ENCODE measurements at regions not wholly inside any gene's neighbourhood (a gene's known extent, or its start where the extent isn't known, plus 50 kb on each side); places are given as distances from the start of the nearest gene placed in this dataset.

DNA sequence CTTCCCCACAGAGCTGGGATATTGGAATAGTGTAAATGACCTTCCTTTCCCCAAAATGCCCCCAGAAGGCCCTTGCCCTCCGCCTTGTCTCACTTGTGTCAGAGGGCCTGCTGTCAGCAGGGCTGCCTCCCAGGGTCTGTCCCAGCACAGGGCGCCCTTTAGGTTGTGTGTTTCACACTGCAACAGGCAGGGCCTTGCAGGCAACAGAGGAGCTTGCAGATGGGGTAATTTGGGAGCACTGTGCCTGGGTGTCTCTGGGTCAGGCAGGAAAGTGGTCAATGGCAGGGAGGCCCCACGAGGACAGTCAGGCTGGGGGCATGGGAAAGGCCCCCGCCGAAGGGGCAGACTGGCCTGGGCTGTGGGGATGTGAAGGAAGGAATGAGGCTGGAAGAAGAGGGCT, 130.7 kb downstream of the ASB1 start:
- DNase-seq = no peak
- H3K79me2 ChIP-seq (ENCODE audit: insufficient read depth, low read length) = no peaks in the 10 kb centered on the region
- 92% methylated on average over 4 of the region's 5 CpGs for WGBS (ENCODE audit: insufficient coverage)
- Mint-ChIP-seq H3K9me3 (peaks cover 3 to 13% (median 8%) of the 10 kb centered on the region in 7 donors), H3K4me3 (no peak overlapping the region), H3K27ac (peak overlapping the region in 1 of 7 donors; percentile 57), H3K4me1 (peaks cover 24% of the 10 kb centered on the region), H3K36me3 (no peaks in the 10 kb centered on the region), H3K27me3 (ENCODE audit: low read depth in 3 of 3) (peaks cover 0 to 4% (median 1%) of the 10 kb centered on the region in 3 donors)
- no peak overlapping the region for H3K9ac ChIP-seq (ENCODE audit: insufficient read depth, low read length, poor library complexity, severe bottlenecking)
- no peaks in the 10 kb centered on the region for H3K27me3 ChIP-seq (ENCODE audit: control insufficient read depth in 2 of 2, insufficient read depth in 2 of 2, low read length in 2 of 2)
- H3K4me1 ChIP-seq (ENCODE audit: control insufficient read depth in 1 of 2, insufficient read depth in 2 of 2, low read length in 2 of 2) = peaks cover 14 to 21% of the 10 kb centered on the region in 2 donors
- H3K36me3 ChIP-seq (replicated peaks in 1 of 2; ENCODE audit: control insufficient read depth in 1 of 2, insufficient read depth in 2 of 2, low read length in 2 of 2) = no peaks in the 10 kb centered on the region
- peaks cover 0 to 8% of the 10 kb centered on the region in 2 donors for H3K9me3 ChIP-seq (replicated peaks in 1 of 2; ENCODE audit: control insufficient read depth in 1 of 2, insufficient read depth in 1 of 2, low read length in 2 of 2)
- H2AFZ ChIP-seq (ENCODE audit: insufficient read depth, low read depth, low read length, poor library complexity, severe bottlenecking) = no peak overlapping the region
- intact Hi-C loops (cut with micrococcal nuclease) = no loop called here
- TF ChIP-seq, protein P1, sequence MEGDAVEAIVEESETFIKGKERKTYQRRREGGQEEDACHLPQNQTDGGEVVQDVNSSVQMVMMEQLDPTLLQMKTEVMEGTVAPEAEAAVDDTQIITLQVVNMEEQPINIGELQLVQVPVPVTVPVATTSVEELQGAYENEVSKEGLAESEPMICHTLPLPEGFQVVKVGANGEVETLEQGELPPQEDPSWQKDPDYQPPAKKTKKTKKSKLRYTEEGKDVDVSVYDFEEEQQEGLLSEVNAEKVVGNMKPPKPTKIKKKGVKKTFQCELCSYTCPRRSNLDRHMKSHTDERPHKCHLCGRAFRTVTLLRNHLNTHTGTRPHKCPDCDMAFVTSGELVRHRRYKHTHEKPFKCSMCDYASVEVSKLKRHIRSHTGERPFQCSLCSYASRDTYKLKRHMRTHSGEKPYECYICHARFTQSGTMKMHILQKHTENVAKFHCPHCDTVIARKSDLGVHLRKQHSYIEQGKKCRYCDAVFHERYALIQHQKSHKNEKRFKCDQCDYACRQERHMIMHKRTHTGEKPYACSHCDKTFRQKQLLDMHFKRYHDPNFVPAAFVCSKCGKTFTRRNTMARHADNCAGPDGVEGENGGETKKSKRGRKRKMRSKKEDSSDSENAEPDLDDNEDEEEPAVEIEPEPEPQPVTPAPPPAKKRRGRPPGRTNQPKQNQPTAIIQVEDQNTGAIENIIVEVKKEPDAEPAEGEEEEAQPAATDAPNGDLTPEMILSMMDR (IDR thresholded peaks at IDR 0.05) = no peak
- H3K4me3 ChIP-seq (replicated peaks in 1 of 3; ENCODE audit: low read depth in 2 of 3, low read length in 3 of 3) = no peak overlapping the region
- no peak overlapping the region for H3K4me2 ChIP-seq (replicated peaks; ENCODE audit: extremely low read depth, low read length, poor library complexity, severe bottlenecking)
- H3K27ac ChIP-seq (ENCODE audit: low read depth in 1 of 2, low read length in 2 of 2) = no peak overlapping the region
- H4K20me1 ChIP-seq (ENCODE audit: insufficient read depth, low read length) = no peaks in the 10 kb centered on the region

DNA sequence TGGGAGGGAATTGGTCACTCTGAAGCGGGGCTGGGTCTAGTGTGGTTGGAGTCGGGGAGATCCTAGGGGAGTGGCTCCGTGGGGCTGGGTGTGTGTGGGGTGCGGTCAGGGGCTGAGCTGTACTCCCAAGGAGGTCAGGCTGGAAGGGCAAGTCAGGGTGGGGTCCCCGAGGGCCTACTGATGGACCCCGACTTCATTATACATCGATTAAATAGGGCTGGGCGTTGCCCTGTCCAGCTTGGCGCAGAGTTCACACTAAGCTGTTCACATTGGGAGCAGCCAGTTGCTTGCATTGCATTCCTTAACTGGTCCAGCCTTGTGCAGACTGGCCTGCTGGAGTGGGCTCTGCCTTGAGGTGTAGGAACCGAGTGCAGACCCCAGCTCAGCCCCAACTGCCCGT, 131.2 kb downstream of the ASB1 start:
- no peaks in the 10 kb centered on the region for H3K36me3 Mint-ChIP-seq
- Histone ChIP-seq H3K4me3 (replicated peaks in 1 of 3; ENCODE audit: low read depth in 2 of 3, low read length in 3 of 3) (no peak overlapping the region), H3K9ac (ENCODE audit: insufficient read depth, low read length, poor library complexity, severe bottlenecking) (no peak overlapping the region), H3K27me3 (ENCODE audit: control insufficient read depth in 2 of 2, insufficient read depth in 2 of 2, low read length in 2 of 2) (no peaks in the 10 kb centered on the region), H3K4me1 (ENCODE audit: control insufficient read depth in 1 of 2, insufficient read depth in 2 of 2, low read length in 2 of 2) (peaks cover 14 to 21% of the 10 kb centered on the region in 2 donors), H3K4me2 (replicated peaks; ENCODE audit: extremely low read depth, low read length, poor library complexity, severe bottlenecking) (no peak overlapping the region), H4K20me1 (ENCODE audit: insufficient read depth, low read length) (no peaks in the 10 kb centered on the region), H3K79me2 (ENCODE audit: insufficient read depth, low read length) (no peaks in the 10 kb centered on the region), H3K9me3 (replicated peaks in 1 of 2; ENCODE audit: control insufficient read depth in 1 of 2, insufficient read depth in 1 of 2, low read length in 2 of 2) (peaks cover 0 to 5% of the 10 kb centered on the region in 2 donors), H3K27ac (ENCODE audit: low read depth in 1 of 2, low read length in 2 of 2) (no peak overlapping the region), H2AFZ (ENCODE audit: insufficient read depth, low read depth, low read length, poor library complexity, severe bottlenecking) (no peak overlapping the region), H3K36me3 (replicated peaks in 1 of 2; ENCODE audit: control insufficient read depth in 1 of 2, insufficient read depth in 2 of 2, low read length in 2 of 2) (no peaks in the 10 kb centered on the region)
- peaks cover 24% of the 10 kb centered on the region for H3K4me1 Mint-ChIP-seq
- H3K27me3 Mint-ChIP-seq (ENCODE audit: low read depth in 3 of 3) = peaks cover 0 to 4% (median 1%) of the 10 kb centered on the region in 3 donors
- no peak for DNase-seq
- WGBS (ENCODE audit: insufficient coverage) = 88% methylated on average over 11 of the region's 11 CpGs
- H3K4me3 Mint-ChIP-seq = no peak overlapping the region
- intact Hi-C loops (cut with micrococcal nuclease) = no loop called here
- no peak overlapping the region for H3K27ac Mint-ChIP-seq
- H3K9me3 Mint-ChIP-seq = peaks cover 2 to 8% (median 5%) of the 10 kb centered on the region in 7 donors
- TF ChIP-seq, protein P1 (IDR thresholded peaks at IDR 0.05) = no peak

Measured in CD14-positive monocyte (primary cell).